H1 (cell line): ENCODE measurements at regions not wholly inside any gene's neighbourhood (a gene's known extent, or its start where the extent isn't known, plus 50 kb on each side); places are given as distances from the start of the nearest gene placed in this dataset.

Source experiments
- CTCF ChIA-PET: fragments of 300-600 bp; sonication (Branson Sonifier 250); formaldehyde crosslinking; loops from one replicate; lab custom pipeline; 2021; ENCODE audit not compliant: partially characterized antibody; lab: Charles Lee
- POLR2A ChIA-PET: fragments of 300-600 bp; sonication (Branson Sonifier 250); formaldehyde crosslinking; loops from one replicate; lab custom pipeline; 2021; ENCODE audit warnings: inconsistent platforms; ENCODE audit not compliant: partially characterized antibody; lab: Charles Lee
- DNase-seq, 2 experiments: peaks; one replicate each; pipeline versions ENCODE4 v3.0.0 to v3.0.0-alpha.2; 2010 to 2022; ENCODE audit warnings: low spot score in 2 of 2, low read depth in 1 of 2, mixed read lengths in 1 of 2
- FAIRE-seq: peaks from 2 replicates; lab custom pipeline; 2011; peaks lifted over from hg19 to GRCh38; lab: Jason Lieb, UNC
- H2AFZ ChIP-seq: 2 replicates; pipeline ENCODE4 v1.8.1; 2012; ENCODE audit warnings: low read length, inconsistent platforms
- H2AK5ac ChIP-seq: 2 replicates; pipeline ENCODE4 v1.6.1; 2013; ENCODE audit warnings: low read depth, low read length
- H2BK120ac ChIP-seq: replicated peaks from 2 replicates; pipeline ENCODE3; 2013; ENCODE audit warnings: low read depth, low read length, inconsistent platforms
- H2BK12ac ChIP-seq: 2 replicates; pipeline ENCODE4 v1.6.1; 2013; ENCODE audit warnings: low read depth, low read length
- H2BK15ac ChIP-seq: 2 replicates; pipeline ENCODE4 v1.6.1; 2013; ENCODE audit warnings: low read length
- H2BK20ac ChIP-seq: 2 replicates; pipeline ENCODE4 v1.6.1; 2013; ENCODE audit warnings: low read length
- H2BK5ac ChIP-seq: 2 replicates; pipeline ENCODE4 v1.6.1; 2013; ENCODE audit warnings: low read depth, low read length
- H3K14ac ChIP-seq: 2 replicates; pipeline ENCODE4 v1.6.1; 2013; ENCODE audit warnings: inconsistent platforms; ENCODE audit not compliant: insufficient read length
- H3K18ac ChIP-seq: 2 replicates; pipeline ENCODE4 v1.6.1; 2013; ENCODE audit warnings: low read length; ENCODE audit errors: extremely low read depth
- H3K23ac ChIP-seq: 2 replicates; pipeline ENCODE4 v1.6.1; 2013; ENCODE audit warnings: inconsistent platforms; ENCODE audit not compliant: insufficient read length
- H3K23me2 ChIP-seq: 2 replicates; pipeline ENCODE4 v1.6.1; 2013; ENCODE audit warnings: low read depth, low read length
- H3K27ac ChIP-seq: 2 replicates; pipeline ENCODE4 v1.6.1; 2011; ENCODE audit warnings: low read depth, low read length, inconsistent platforms
- H3K27me3 ChIP-seq, 4 experiments: replicated peaks in 1 of 4; 1 replicate in 1 of 4; 2 replicates in 3 of 4; pipeline versions ENCODE4 v1.6.1 to v1.8.1; 2011 to 2013; ENCODE audit warnings: low read length in 3 of 4, mild to moderate bottlenecking in 3 of 4, inconsistent platforms in 2 of 4, mixed read lengths in 2 of 4, moderate library complexity in 1 of 4; ENCODE audit not compliant: control insufficient read depth in 3 of 4, insufficient read depth in 3 of 4; ENCODE audit errors: extremely low read depth in 1 of 4
- H3K36me3 ChIP-seq, 4 experiments: 2 replicates each; pipeline versions ENCODE4 v1.6.1 to v1.8.1; 2011 to 2013; ENCODE audit warnings: mild to moderate bottlenecking in 4 of 4, low read length in 3 of 4, moderate library complexity in 2 of 4, control low read depth in 1 of 4, inconsistent platforms in 1 of 4; ENCODE audit not compliant: insufficient read depth in 4 of 4, control insufficient read depth in 2 of 4
- H3K4ac ChIP-seq: replicated peaks from 2 replicates; pipeline ENCODE3; 2013; ENCODE audit warnings: low read length, low read depth, mixed read lengths, inconsistent platforms; ENCODE audit not compliant: insufficient read length
- H3K4me1 ChIP-seq, 4 experiments: replicated peaks in 1 of 4; 1 replicate in 1 of 4; 2 replicates in 3 of 4; pipeline versions ENCODE4 v1.6.1 to v1.8.1; 2011 to 2013; ENCODE audit warnings: low read length in 3 of 4, inconsistent platforms in 2 of 4, mixed read lengths in 1 of 4; ENCODE audit not compliant: insufficient read depth in 4 of 4, control insufficient read depth in 3 of 4
- H3K4me2 ChIP-seq, 2 experiments: 2 replicates each; pipeline versions ENCODE4 v1.6.1 to v1.8.1; 2011 to 2013; ENCODE audit warnings: low read depth in 2 of 2, low read length in 2 of 2, control low read depth in 1 of 2, inconsistent platforms in 1 of 2, mild to moderate bottlenecking in 1 of 2; ENCODE audit not compliant: insufficient read depth in 1 of 2
- H3K4me3 ChIP-seq, 4 experiments: fragments of 200-600, 300-600 bp in 1 of 4; sonication (generic), shearing (Covaris generic), sonication (Bioruptor Twin) in 1 of 4; 2 replicates each; pipeline versions ENCODE4 v1.5.1 to v1.8.1; 2011 to 2016; ENCODE audit warnings: low read length in 4 of 4, low read depth in 3 of 4, control low read depth in 2 of 4, inconsistent platforms in 2 of 4, mild to moderate bottlenecking in 2 of 4, mixed read lengths in 1 of 4, moderate library complexity in 1 of 4; ENCODE audit not compliant: insufficient read depth in 2 of 4; ENCODE audit errors: extremely low read depth in 1 of 4
- H3K56ac ChIP-seq: replicated peaks from 2 replicates; pipeline ENCODE3; 2013; ENCODE audit warnings: low read depth, mild to moderate bottlenecking, mixed read lengths, low read length, inconsistent platforms; ENCODE audit not compliant: insufficient read length
- H3K79me1 ChIP-seq: 2 replicates; pipeline ENCODE4 v1.6.1; 2013; ENCODE audit warnings: low read depth, low read length, control low read depth
- H3K79me2 ChIP-seq, 2 experiments: 2 replicates each; pipeline versions ENCODE4 v1.6.1 to v1.8.1; 2012 to 2013; ENCODE audit warnings: low read length in 2 of 2, mild to moderate bottlenecking in 2 of 2, inconsistent platforms in 1 of 2; ENCODE audit not compliant: insufficient read depth in 2 of 2, control insufficient read depth in 1 of 2
- H3K9ac ChIP-seq, 4 experiments: replicated peaks in 1 of 4; 1 replicate in 1 of 4; 2 replicates in 3 of 4; pipeline versions ENCODE4 v1.6.1 to v1.8.1; 2011 to 2013; ENCODE audit warnings: low read depth in 3 of 4, low read length in 3 of 4, control low read depth in 2 of 4, mild to moderate bottlenecking in 2 of 4, moderate library complexity in 2 of 4, inconsistent platforms in 1 of 4; ENCODE audit errors: extremely low read depth in 1 of 4
- H3K9me3 ChIP-seq, 2 experiments: 2 replicates each; pipeline versions ENCODE4 v1.6.1 to v1.8.1; 2012 to 2013; ENCODE audit warnings: mild to moderate bottlenecking in 2 of 2, moderate library complexity in 2 of 2, control low read depth in 1 of 2, inconsistent platforms in 1 of 2, low read depth in 1 of 2, low read length in 1 of 2, mixed read lengths in 1 of 2; ENCODE audit not compliant: insufficient read depth in 2 of 2
- H4K20me1 ChIP-seq, 2 experiments: replicated peaks in 1 of 2; 2 replicates each; pipeline versions ENCODE3 to v1.8.1; 2011 to 2013; ENCODE audit warnings: inconsistent platforms in 2 of 2, low read length in 2 of 2, mild to moderate bottlenecking in 1 of 2; ENCODE audit not compliant: insufficient read depth in 2 of 2, control insufficient read depth in 1 of 2
- H4K5ac ChIP-seq: 2 replicates; pipeline ENCODE4 v1.6.1; 2013; ENCODE audit warnings: low read length, low read depth, mixed read lengths, inconsistent platforms; ENCODE audit not compliant: insufficient read length
- H4K8ac ChIP-seq: 2 replicates; pipeline ENCODE4 v1.8.0; 2013; ENCODE audit warnings: mild to moderate bottlenecking, moderate library complexity, low read length, inconsistent platforms; ENCODE audit not compliant: insufficient read depth; ENCODE audit errors: extremely low read depth
- H4K91ac ChIP-seq: replicated peaks from 2 replicates; pipeline ENCODE3; 2013; ENCODE audit warnings: low read length, mixed read lengths, inconsistent platforms; ENCODE audit not compliant: insufficient read length
- ATF3 ChIP-seq: IDR thresholded peaks from 2 replicates; pipeline ENCODE4 v1.6.1; 2011; ENCODE audit warnings: low read depth, mild to moderate bottlenecking, low read length; ENCODE audit not compliant: insufficient read depth
- CBX5 ChIP-seq: fragments of 300-800, 300-1000 bp; sonication (generic); IDR thresholded peaks from 2 replicates; pipeline ENCODE4 v1.7.1; 2016; ENCODE audit warnings: antibody characterized with exemption, low read length, low read depth
- CREB1 ChIP-seq: IDR thresholded peaks from 2 replicates; pipeline ENCODE4 v1.6.1; 2012; ENCODE audit warnings: inconsistent platforms
- GTF2F1 ChIP-seq: IDR thresholded peaks from 2 replicates; pipeline ENCODE4 v1.6.1; 2012; ENCODE audit warnings: low read depth, low read length, improper control_type of control experiment, borderline replicate concordance
- HDAC6 ChIP-seq: IDR thresholded peaks from one replicate; pipeline ENCODE4 v1.7.1; 2012; ENCODE audit warnings: low read depth, mild to moderate bottlenecking, inconsistent platforms, low read length, moderate library complexity
- MAX ChIP-seq: IDR thresholded peaks from 2 replicates; pipeline ENCODE4 v1.6.1; 2012; ENCODE audit warnings: inconsistent platforms
- TBP ChIP-seq: IDR thresholded peaks from 2 replicates; pipeline ENCODE4 v1.6.1; 2011; ENCODE audit warnings: low read depth, low read length, improper control_type of control experiment
- WGBS, 2 experiments: shearing (Covaris generic) in 1 of 2; methylation state at CpG; one replicate each; pipeline versions ENCODE4 v1.1.6 to v1.1.7; 2013 to 2015; ENCODE audit warnings: low lambda C conversion rate in 2 of 2, mixed read lengths in 2 of 2, inconsistent platforms in 1 of 2, low coverage in 1 of 2, missing lambda C conversion rate in 1 of 2; ENCODE audit not compliant: insufficient replicate concordance in 2 of 2, insufficient coverage in 1 of 2, insufficient read length in 1 of 2; ENCODE audit errors: extremely low coverage in 1 of 2, missing lambda C conversion rate in 1 of 2; 5-methylcytosine and 5-hydroxymethylcytosine counted together

- no peaks in the 10 kb centered on the region for H3K79me1 ChIP-seq
- H2AK5ac ChIP-seq, result no peak overlapping the region
- FAIRE-seq, result no peak
- 95% methylated on average over 1 of the region's 1 CpG; no CpG with 5 or more reads in 1 of the 2 experiments for WGBS, 2 experiments
- no peak overlapping the region for H3K23ac ChIP-seq
- no peak overlapping the region for H3K4me2 ChIP-seq
- H4K8ac ChIP-seq, result no peak overlapping the region
- H2BK20ac ChIP-seq, result no peak overlapping the region
- H3K4ac ChIP-seq, result no peak overlapping the region
- H4K91ac ChIP-seq, result no peak overlapping the region
- H3K79me2 ChIP-seq, result no peaks in the 10 kb centered on the region
- TF ChIP-seq GTF2F1, result no peak
- TF ChIP-seq CBX5, result no peak
- no peak for TF ChIP-seq MAX
- TF ChIP-seq ATF3, result no peak
- no peak for TF ChIP-seq TBP
- TF ChIP-seq CREB1, result no peak
- TF ChIP-seq HDAC6, result no peak
- no peak overlapping the region for H3K9ac ChIP-seq
- peaks cover 0 to 1% of the 10 kb centered on the region in 2 experiments for H4K20me1 ChIP-seq
- no peak overlapping the region for H3K14ac ChIP-seq
- no peak for DNase-seq
- H3K23me2 ChIP-seq, result peaks cover 1% of the 10 kb centered on the region; the same call in 1 of the 2 replicates
- no peaks in the 10 kb centered on the region for H3K36me3 ChIP-seq
- no peak overlapping the region for H4K5ac ChIP-seq
- no peak overlapping the region for H2BK12ac ChIP-seq
- H3K27ac ChIP-seq, result no peak overlapping the region
- CTCF ChIA-PET, result no interaction called here
- H3K56ac ChIP-seq, result no peak overlapping the region
- no peak overlapping the region for H2BK5ac ChIP-seq
- no peaks in the 10 kb centered on the region for H3K4me1 ChIP-seq
- POLR2A ChIA-PET, result no interaction called here
- H3K27me3 ChIP-seq, result no peaks in the 10 kb centered on the region
- no peak overlapping the region for H3K4me3 ChIP-seq
- no peak overlapping the region for H3K18ac ChIP-seq
- no peaks in the 10 kb centered on the region for H3K9me3 ChIP-seq
- H2AFZ ChIP-seq, result no peak overlapping the region
- H2BK120ac ChIP-seq, result no peak overlapping the region
- H2BK15ac ChIP-seq, result no peak overlapping the region
Measured at GRCh38 chr2:52877703-52878102, 889.9 kb upstream of the CHAC2 start.
